Dedifferentiated amniotic fluid mesenchymal stem cell (primary cell): ENCODE measurements at regions not wholly inside any gene's neighbourhood (a gene's known extent, or its start where the extent isn't known, plus 50 kb on each side); places are given as distances from the start of the nearest gene placed in this dataset.

Source experiments
- DNase-seq: peaks from one replicate; pipeline ENCODE4 v3.0.0-alpha.2; 2016; ENCODE audit errors: extremely low spot score

GRCh38 chr2:16319551-16320121, 346.0 kb downstream of the CYRIA start:
- DNase-seq: no peak

GRCh38 chr2:16318474-16319195, 347.0 kb downstream of the CYRIA start:
- DNase-seq: no peak

GRCh38 chr2:16318051-16318450, 347.6 kb downstream of the CYRIA start:
- no peak for DNase-seq

GRCh38 chr2:16317211-16317830, 348.3 kb downstream of the CYRIA start:
- DNase-seq: no peak

- no peak for DNase-seq
Measured at GRCh38 chr2:16316456-16317210, 349.0 kb downstream of the CYRIA start.

- no peak for DNase-seq
Measured at GRCh38 chr2:16315908-16316307, 349.7 kb downstream of the CYRIA start.

DNA sequence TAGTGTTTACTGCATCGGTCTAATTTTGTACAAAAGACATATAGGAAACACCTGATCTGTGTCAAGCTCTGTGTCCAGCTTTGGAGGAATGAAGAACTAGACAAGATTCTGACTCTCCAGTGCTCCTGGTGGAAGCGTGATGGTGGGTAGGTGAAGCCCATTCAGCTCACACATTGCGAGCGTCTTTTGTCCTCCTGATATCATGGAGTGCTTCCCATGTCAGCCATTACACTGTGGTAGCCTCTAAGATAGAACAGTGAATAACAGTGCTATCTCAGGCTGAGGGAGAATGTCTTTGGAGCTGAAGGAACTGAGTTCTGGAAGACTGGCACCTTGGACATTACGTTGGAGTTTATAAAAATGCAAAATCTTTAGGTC, 350.2 kb downstream of the CYRIA start:
- no peak for DNase-seq

DNA sequence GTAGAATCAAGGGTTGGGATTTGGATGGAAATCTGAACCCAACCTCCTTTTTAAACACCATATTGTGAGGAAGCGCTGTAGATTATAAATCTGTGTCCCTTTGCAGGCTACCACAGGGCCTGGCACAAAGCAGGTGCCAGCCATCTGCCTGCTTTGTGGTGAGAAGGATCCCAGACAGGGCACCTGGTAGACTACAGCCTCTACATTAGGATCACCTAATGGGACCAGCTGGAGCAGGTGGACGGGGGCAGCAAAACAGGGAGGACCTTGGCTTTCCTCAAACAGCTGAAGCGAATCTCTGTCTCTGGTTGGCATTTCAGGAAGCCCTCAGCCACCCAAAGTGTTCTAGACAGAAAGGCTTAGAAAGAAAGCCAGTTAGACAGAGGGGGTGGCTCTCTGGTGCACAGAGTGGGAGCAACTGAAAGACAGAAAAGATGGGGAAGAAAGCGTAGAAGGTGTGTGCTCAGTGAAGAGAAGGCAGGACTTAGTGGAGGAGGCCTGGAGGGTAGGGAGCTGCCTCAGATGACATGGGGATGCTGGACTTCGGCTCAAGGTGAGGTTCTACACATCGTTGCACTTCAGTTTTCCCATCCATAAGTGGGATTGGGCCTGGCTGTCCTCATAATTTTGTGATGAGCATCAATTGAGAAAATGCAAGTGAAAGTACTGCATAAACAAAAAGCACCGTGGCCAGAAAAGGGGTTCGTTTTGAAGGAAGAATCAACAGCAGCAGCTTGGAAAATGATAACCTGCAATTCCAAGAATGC, 350.8 kb downstream of the CYRIA start:
- no peak for DNase-seq

DNA sequence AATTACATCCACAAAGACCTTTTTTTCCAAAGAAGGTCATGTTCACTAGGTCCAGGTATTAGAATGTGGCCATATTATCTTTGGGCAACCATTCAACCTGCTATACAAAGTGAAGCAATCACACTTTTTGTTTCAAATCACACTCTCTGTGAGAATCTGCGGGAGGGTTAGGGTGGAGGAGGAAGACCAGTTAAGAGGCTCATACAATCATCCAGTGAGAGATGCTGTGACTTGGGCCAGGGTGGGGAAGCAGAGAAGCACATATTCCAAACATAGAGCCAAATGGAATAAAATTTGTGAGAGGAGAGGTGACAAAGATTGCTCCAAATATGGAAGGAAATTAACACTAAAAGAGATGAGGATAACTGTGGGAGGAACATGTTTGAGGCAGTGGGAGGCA, 351.6 kb downstream of the CYRIA start:
- DNase-seq: no peak

- DNase-seq: no peak
Measured at GRCh38 chr2:16313235-16313975, 352.2 kb downstream of the CYRIA start.

DNA sequence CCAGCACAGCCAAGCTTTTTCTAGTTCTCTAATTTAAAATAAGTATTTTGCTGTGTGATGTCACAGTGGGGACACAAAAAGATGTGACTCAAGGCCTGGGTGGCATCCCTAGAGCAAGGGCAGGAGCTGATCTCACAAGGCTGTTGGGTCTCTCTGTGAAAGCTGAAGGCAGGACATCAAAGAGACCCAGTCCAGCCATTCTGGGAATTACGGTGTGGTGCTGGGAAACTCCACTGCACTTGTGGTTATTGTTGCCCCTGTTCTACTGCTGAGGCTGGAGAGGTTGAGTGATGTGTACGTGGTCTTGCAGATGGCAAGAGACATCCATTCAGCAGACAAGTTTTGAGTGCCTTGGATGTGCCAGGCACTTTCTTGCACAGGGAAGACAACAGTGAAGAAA, 352.9 kb downstream of the CYRIA start:
- no peak for DNase-seq

GRCh38 chr2:16311521-16312440, 353.9 kb downstream of the CYRIA start:
- DNase-seq: no peak

- no peak for DNase-seq
Measured at GRCh38 chr2:16308816-16309215, 356.8 kb downstream of the CYRIA start.

- DNase-seq: no peak
Measured at GRCh38 chr2:16304876-16305590, 360.6 kb downstream of the CYRIA start.

DNA sequence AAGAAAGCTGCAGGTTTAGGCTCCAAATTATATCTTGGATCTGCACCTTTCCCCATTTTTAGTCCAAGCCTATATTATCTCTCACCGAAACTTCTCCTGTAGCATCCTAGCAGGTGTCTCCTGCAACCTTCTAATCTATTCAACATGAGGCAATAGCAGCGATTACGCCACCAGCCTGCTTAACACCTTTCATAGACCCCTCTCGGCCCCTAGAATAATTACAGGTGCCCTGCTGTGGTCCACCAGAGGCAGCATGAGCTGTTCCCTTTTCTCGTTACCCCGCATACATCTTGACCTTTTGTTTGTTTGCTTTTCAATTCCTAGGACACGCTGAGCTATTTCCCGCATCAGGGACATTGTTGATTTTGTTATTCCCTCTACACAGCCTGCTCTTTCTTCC, 361.9 kb downstream of the CYRIA start:
- no peak for DNase-seq

- no peak for DNase-seq
Measured at GRCh38 chr2:16303273-16303577, 362.4 kb downstream of the CYRIA start.

- no peak for DNase-seq
Measured at GRCh38 chr2:16302431-16303272, 362.3 kb downstream of the MYCN start.

DNA sequence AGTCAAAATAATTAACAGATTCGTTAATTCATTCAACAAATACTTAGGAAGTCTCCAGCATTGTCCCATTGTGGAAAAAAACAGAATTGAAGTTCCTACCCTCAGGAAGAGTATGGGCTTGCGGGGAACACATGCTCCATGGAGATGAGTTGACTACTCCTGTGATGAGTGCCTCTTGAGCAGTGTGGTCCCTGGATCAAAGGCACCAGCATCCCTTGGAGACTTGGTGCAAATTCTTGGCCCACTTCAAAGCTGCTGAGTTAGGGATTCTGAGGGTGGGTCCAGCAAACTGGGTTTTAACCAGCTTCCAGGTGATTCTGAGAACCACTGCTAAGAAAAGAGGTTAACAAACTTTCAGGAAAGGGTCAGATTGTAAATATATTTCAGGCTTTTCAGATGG, 361.6 kb downstream of the MYCN start:
- no peak for DNase-seq

GRCh38 chr2:16298866-16299265, 358.5 kb downstream of the MYCN start:
- DNase-seq: no peak
